SK-N-SH treated with all-trans-retinoic acid at 6 μM for 48 hours (cell line): ENCODE measurements at regions not wholly inside any gene's neighbourhood (a gene's known extent, or its start where the extent isn't known, plus 50 kb on each side); places are given as distances from the start of the nearest gene placed in this dataset.

Experiments
- ATAC-seq: fragments of 200-7000 bp; cut with Tn5 transposase; 3 replicates; pipeline ENCODE4 v1.9.1; 2020; ENCODE audit warnings: mild to moderate bottlenecking, moderate library complexity
- ARNTL ChIP-seq: fragments of 450-650 bp; formaldehyde crosslinking; IDR thresholded peaks from 2 replicates; pipeline ENCODE4 v1.5.0; 2020; ENCODE audit warnings: low read depth, mild to moderate bottlenecking, moderate library complexity, borderline replicate concordance
- BACH2 ChIP-seq: fragments of 250-450 bp; sonication (Bioruptor Pico); IDR thresholded peaks from 2 replicates; pipeline ENCODE4 v1.9.0; 2021; ENCODE audit warnings: mild to moderate bottlenecking, borderline replicate concordance
- ESRRG ChIP-seq: fragments of 250-450 bp; sonication (Bioruptor Pico); IDR thresholded peaks from 2 replicates; pipeline ENCODE4 v1.6.1; 2021; ENCODE audit warnings: mild to moderate bottlenecking
- OSR1 ChIP-seq: fragments of 250-450 bp; sonication (Bioruptor Pico); IDR thresholded peaks from 2 replicates; pipeline ENCODE4 v1.8.0; 2022; ENCODE audit warnings: moderate library complexity, mild to moderate bottlenecking, inconsistent platforms
- PATZ1 ChIP-seq: fragments of 250-450 bp; sonication (Bioruptor Pico); IDR thresholded peaks from 2 replicates; pipeline ENCODE4 v1.8.0; 2020; ENCODE audit warnings: mild to moderate bottlenecking, moderate library complexity, borderline replicate concordance
- RARB ChIP-seq: fragments of 250-450 bp; sonication (Bioruptor Pico); IDR thresholded peaks from 2 replicates; pipeline ENCODE4 v1.8.0; 2021; ENCODE audit warnings: mild to moderate bottlenecking, moderate library complexity
- SNAI2 ChIP-seq: fragments of 250-450 bp; sonication (Bioruptor Pico); IDR thresholded peaks from 2 replicates; pipeline ENCODE4 v1.5.0; 2020; ENCODE audit warnings: mild to moderate bottlenecking, moderate library complexity
- TOX ChIP-seq: fragments of 250-450 bp; sonication (Bioruptor Pico); IDR thresholded peaks from 2 replicates; pipeline ENCODE4 v1.8.0; 2021; ENCODE audit warnings: mild to moderate bottlenecking, moderate library complexity, borderline replicate concordance
- ZC3H10 ChIP-seq: fragments of 250-450 bp; sonication (Bioruptor Pico); IDR thresholded peaks from 2 replicates; pipeline ENCODE4 v1.5.1; 2021; ENCODE audit warnings: mild to moderate bottlenecking, moderate library complexity
- ZNF8 ChIP-seq: fragments of 450-650 bp; formaldehyde crosslinking; IDR thresholded peaks from 2 replicates; pipeline ENCODE4 v1.5.0; 2020; ENCODE audit warnings: mild to moderate bottlenecking, moderate library complexity
- TF ChIP-seq, protein P1 (sequence below): fragments of 250-450 bp; sonication (Bioruptor Pico); IDR thresholded peaks from 2 replicates; pipeline ENCODE4 v1.5.1; 2020; ENCODE audit warnings: low read depth, mild to moderate bottlenecking, moderate library complexity

DNA sequence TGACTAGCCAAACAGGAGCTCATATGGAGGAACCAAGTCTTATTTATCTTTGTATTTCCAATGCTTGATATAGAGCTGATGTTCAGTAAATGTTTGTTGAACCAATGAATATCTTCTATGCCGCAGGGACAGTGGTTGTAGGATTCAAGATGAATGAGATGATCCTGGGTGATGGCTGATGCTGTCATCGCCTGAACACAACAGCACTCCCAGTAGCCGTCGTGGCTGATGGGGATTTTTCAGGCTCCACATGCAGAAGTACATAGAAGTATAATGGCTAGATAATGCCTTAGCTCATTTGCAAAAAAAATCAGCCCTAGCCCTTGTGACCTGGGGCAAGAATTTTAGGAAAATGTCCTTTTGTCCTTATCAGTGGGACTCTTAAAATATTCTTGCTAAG is 69.0 kb upstream of the OR13F1 start:
- ATAC-seq: no peak
- TF ChIP-seq ARNTL (CRISPR knock-in tag) (no peak), PATZ1 (CRISPR knock-in tag) (no peak)

DNA sequence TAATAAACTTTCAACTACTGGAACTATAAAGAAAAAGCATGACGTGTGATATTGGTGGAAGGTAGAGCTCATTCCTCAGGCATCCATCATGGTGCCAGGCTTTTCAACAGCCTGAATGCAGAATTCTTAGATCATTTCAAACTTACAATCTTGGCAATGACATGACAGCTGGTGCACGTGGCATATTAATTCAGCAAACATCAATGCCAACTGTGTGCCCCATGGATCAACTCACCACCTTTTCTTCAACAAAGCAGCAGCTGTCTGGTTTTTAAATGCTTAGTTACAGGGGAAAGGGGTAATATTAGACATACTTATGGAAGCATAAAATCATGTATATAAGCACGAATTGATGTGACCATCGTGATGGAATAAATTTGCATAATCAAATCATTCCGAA is 56.0 kb upstream of the OR13F1 start:
- TF ChIP-seq BACH2 (no peak), SNAI2 (no peak), RARB (CRISPR knock-in tag) (no peak), ZC3H10 (CRISPR knock-in tag) (no peak), OSR1 (no peak), ESRRG (no peak), ZNF8 (CRISPR knock-in tag) (no peak), TOX (CRISPR knock-in tag) (no peak)
- TF ChIP-seq, protein P1, sequence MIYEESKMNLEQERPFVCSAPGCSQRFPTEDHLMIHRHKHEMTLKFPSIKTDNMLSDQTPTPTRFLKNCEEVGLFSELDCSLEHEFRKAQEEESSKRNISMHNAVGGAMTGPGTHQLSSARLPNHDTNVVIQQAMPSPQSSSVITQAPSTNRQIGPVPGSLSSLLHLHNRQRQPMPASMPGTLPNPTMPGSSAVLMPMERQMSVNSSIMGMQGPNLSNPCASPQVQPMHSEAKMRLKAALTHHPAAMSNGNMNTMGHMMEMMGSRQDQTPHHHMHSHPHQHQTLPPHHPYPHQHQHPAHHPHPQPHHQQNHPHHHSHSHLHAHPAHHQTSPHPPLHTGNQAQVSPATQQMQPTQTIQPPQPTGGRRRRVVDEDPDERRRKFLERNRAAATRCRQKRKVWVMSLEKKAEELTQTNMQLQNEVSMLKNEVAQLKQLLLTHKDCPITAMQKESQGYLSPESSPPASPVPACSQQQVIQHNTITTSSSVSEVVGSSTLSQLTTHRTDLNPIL (CRISPR knock-in tag): no peak
- ATAC-seq: no peak
